ENCODE measurements at regions not wholly inside any gene's neighbourhood (a gene's known extent, or its start where the extent isn't known, plus 50 kb on each side); places are given as distances from the start of the nearest gene placed in this dataset.

DNA sequence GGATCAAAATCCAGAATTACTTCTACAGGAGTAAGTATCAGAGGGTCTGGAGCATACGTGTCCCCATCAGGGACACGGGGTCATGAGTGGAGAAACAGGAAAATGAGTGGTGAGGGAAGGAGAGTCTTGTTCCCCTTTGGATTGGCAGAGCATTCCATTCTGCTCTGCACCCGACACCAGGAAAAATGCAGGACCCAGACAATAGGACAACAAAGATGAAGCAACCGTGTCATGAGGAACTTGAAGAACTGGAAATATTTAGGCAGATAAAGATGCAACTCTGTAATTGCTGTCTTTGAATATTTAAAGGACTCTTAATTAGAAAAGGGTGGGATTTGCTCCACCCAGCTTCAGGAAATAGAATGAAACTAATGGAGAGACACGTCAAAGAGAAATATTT lies 89.0 kb upstream of the BLID start:
- TF ChIP-seq, protein P1, sequence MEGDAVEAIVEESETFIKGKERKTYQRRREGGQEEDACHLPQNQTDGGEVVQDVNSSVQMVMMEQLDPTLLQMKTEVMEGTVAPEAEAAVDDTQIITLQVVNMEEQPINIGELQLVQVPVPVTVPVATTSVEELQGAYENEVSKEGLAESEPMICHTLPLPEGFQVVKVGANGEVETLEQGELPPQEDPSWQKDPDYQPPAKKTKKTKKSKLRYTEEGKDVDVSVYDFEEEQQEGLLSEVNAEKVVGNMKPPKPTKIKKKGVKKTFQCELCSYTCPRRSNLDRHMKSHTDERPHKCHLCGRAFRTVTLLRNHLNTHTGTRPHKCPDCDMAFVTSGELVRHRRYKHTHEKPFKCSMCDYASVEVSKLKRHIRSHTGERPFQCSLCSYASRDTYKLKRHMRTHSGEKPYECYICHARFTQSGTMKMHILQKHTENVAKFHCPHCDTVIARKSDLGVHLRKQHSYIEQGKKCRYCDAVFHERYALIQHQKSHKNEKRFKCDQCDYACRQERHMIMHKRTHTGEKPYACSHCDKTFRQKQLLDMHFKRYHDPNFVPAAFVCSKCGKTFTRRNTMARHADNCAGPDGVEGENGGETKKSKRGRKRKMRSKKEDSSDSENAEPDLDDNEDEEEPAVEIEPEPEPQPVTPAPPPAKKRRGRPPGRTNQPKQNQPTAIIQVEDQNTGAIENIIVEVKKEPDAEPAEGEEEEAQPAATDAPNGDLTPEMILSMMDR (IDR thresholded peaks at IDR 0.05; ENCODE audit: low read depth, low read length), result no peak
- TF ChIP-seq POLR2A (IDR thresholded peaks at IDR 0.05; ENCODE audit: extremely low read depth, insufficient read length), result no peak
